ENCODE measurements at regions not wholly inside any gene's neighbourhood (a gene's known extent, or its start where the extent isn't known, plus 50 kb on each side); places are given as distances from the start of the nearest gene placed in this dataset.

DNA sequence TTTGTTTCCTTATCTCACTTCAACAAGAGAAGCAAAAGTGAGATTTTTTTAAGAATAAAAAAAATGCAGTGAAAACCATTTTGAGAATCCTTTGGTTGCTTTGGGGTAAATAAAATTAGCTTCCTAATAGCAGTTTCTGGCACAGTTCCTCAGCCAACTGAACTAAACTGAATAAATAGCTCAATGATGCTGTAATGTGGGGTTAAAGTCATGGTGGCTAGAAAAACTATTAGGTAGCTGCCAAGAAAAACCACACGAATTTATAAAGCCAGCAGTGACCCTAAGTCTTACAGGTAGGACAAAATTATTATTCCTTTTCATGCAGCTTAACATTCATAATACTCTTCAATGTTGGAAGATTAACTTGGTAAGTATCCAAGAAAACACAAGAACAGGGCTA is 142.4 kb downstream of the APIP start:
- no peak for TF ChIP-seq POLR2A (IDR thresholded peaks at IDR 0.05)
- TF ChIP-seq, protein P1, sequence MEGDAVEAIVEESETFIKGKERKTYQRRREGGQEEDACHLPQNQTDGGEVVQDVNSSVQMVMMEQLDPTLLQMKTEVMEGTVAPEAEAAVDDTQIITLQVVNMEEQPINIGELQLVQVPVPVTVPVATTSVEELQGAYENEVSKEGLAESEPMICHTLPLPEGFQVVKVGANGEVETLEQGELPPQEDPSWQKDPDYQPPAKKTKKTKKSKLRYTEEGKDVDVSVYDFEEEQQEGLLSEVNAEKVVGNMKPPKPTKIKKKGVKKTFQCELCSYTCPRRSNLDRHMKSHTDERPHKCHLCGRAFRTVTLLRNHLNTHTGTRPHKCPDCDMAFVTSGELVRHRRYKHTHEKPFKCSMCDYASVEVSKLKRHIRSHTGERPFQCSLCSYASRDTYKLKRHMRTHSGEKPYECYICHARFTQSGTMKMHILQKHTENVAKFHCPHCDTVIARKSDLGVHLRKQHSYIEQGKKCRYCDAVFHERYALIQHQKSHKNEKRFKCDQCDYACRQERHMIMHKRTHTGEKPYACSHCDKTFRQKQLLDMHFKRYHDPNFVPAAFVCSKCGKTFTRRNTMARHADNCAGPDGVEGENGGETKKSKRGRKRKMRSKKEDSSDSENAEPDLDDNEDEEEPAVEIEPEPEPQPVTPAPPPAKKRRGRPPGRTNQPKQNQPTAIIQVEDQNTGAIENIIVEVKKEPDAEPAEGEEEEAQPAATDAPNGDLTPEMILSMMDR (IDR thresholded peaks at IDR 0.05), result no peak
